Muscle of leg (tissue), 3 donors: ENCODE measurements at regions not wholly inside any gene's neighbourhood (a gene's known extent, or its start where the extent isn't known, plus 50 kb on each side); places are given as distances from the start of the nearest gene placed in this dataset.

Source experiments
- DNase-seq: peaks from one replicate; pipeline ENCODE4 v3.0.0; 2013
- H3K27ac ChIP-seq: one replicate; pipeline ENCODE4 v1.5.1; 2013; ENCODE audit warnings: mild to moderate bottlenecking, low read length, control low read depth
- H3K27me3 ChIP-seq: one replicate; pipeline ENCODE4 v1.6.1; 2013; ENCODE audit warnings: low read length; ENCODE audit not compliant: control insufficient read depth, insufficient read depth
- H3K36me3 ChIP-seq: one replicate; pipeline ENCODE4 v1.6.1; 2013; ENCODE audit warnings: low read length; ENCODE audit not compliant: control insufficient read depth, insufficient read depth
- H3K4me1 ChIP-seq: one replicate; pipeline ENCODE4 v1.6.1; 2013; ENCODE audit warnings: low read length; ENCODE audit not compliant: control insufficient read depth, insufficient read depth
- H3K4me3 ChIP-seq: one replicate; pipeline ENCODE4 v1.5.1; 2013; ENCODE audit warnings: low read length, control low read depth
- H3K9me3 ChIP-seq: replicated peaks from 2 replicates; pipeline ENCODE4 v1.6.1; 2013; ENCODE audit warnings: low read depth, low read length; ENCODE audit not compliant: control insufficient read depth
- WGBS: methylation state at CpG from one replicate; pipeline ENCODE4 v1.1.5; 2013; ENCODE audit warnings: missing lambda C conversion rate; ENCODE audit not compliant: insufficient coverage; 5-methylcytosine and 5-hydroxymethylcytosine counted together

DNA sequence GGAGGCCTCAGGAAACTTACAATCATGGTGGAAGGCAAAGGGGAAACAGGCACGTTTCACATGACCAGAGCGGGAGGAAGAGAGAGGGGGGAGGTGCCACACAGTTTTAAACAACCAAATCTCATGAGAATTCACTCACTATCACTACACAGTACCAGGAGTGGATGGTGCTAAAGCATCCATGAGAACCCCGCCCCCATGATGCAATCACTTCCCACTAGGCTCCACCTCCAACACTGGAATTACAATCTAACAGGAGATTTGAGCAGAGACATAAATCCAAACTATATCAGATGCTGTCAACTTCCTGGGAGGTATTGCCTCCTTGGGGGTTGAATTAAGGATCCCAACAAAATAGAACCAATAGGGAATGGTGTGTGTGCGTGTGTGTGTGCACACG, 407.1 kb downstream of the MED10 start:
- Histone ChIP-seq H3K27me3 (no peaks in the 10 kb centered on the region), H3K4me3 (no peak overlapping the region), H3K4me1 (no peaks in the 10 kb centered on the region), H3K36me3 (no peaks in the 10 kb centered on the region), H3K27ac (no peak overlapping the region), H3K9me3 (no peaks in the 10 kb centered on the region)
- DNase-seq = no peak
- WGBS = 96% methylated on average over 2 of the region's 5 CpGs

DNA sequence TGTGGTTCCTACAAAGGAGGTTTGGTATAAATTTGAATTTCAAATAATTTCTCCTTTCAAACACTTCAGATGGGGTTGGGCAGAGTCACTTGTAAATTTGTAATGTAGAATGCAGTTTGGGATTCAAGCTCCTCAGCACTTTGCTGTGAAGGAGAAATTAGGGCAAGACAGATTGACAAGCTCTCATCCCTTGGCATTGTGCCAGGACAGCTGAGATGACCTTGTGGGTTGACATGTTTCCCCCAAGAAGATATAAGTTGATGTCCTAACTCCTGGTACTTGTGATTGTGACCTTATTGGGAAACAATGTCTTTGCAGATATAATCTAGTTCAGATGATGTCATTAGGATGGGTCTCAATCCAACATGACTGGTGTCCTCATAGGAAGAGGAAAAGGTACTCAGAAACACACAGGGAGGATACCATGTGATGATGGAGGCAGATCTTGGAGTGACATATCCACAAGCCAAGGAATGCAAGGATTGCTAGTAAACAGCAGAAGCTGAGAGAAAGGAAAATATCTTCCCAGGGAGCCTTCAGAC, 408.3 kb downstream of the MED10 start:
- DNase-seq = no peak
- H3K27ac ChIP-seq = no peak overlapping the region
- H3K36me3 ChIP-seq = no peaks in the 10 kb centered on the region
- no peaks in the 10 kb centered on the region for H3K9me3 ChIP-seq
- H3K27me3 ChIP-seq = no peaks in the 10 kb centered on the region
- H3K4me3 ChIP-seq = no peak overlapping the region
- H3K4me1 ChIP-seq = no peaks in the 10 kb centered on the region

DNA sequence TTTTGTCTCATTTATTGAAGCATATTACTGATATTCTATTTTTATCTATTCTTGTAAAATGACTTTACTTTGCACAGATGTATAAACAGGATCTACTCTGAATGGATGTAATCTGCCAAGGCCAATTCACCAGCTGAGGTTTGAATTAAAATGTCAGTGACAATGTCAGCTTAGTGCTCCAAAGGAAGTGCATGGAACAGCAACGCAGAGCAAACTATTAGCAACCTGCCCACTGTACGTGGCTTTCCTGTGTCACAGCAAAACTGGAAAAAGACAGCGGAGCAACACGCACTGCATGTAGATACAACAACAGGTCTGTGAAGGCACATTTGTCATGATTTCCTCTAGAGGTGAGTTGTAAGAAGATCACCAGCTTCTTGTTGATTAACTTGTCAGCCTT, 409.4 kb downstream of the MED10 start:
- Histone ChIP-seq H3K27ac (no peak overlapping the region), H3K4me3 (no peak overlapping the region), H3K27me3 (no peaks in the 10 kb centered on the region), H3K36me3 (no peaks in the 10 kb centered on the region), H3K4me1 (no peaks in the 10 kb centered on the region), H3K9me3 (no peaks in the 10 kb centered on the region)
- no peak for DNase-seq
- WGBS = 69% methylated on average over 2 of the region's 4 CpGs

DNA sequence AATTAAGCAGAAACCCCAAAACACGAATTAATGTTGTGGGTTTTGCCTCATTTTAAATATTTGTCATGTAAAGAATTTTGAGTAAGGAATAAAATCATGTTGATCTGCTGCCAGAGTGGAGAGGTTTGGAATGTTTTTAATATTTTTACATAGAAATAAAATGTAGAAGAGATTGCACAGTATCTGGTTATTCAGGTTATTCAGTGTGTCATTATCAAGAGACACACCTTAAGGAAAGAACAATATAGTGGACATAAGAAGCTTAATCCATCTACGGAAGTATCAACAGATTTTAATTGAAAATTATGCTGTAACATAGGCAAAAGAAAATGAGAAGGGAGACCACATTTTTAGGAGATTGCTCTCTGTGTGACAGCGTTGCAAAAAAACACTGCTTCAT, 410.4 kb downstream of the MED10 start:
- no peak for DNase-seq
- Histone ChIP-seq H3K4me3 (no peak overlapping the region), H3K9me3 (no peaks in the 10 kb centered on the region), H3K27ac (no peak overlapping the region), H3K27me3 (no peaks in the 10 kb centered on the region), H3K36me3 (no peaks in the 10 kb centered on the region), H3K4me1 (no peaks in the 10 kb centered on the region)
- 60% methylated on average over 1 of the region's 3 CpGs for WGBS

DNA sequence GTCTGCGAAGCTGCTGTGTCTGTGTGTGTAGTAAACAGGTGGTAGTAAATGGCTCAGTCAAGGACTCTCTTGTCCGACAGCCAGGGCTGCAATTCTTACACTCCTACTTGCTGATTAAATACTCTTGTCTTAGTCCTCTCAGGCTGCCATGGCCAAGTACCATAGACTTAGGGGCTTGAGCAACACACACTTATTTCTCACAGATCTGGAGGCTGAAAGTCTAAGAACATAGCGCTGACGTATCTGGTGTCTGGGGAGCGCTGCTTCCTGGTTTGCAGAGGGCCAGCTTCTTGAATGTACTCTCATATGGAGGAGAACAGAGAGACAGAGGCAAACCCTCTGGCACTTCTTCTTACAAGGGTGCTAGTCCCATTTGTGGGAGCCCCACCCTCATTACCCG, 411.0 kb downstream of the MED10 start:
- no peak for DNase-seq
- no peaks in the 10 kb centered on the region for H3K36me3 ChIP-seq
- H3K27me3 ChIP-seq = no peaks in the 10 kb centered on the region
- H3K9me3 ChIP-seq = no peaks in the 10 kb centered on the region
- H3K27ac ChIP-seq = no peak overlapping the region
- no peaks in the 10 kb centered on the region for H3K4me1 ChIP-seq
- WGBS = 80% methylated on average over 1 of the region's 6 CpGs
- H3K4me3 ChIP-seq = no peak overlapping the region

DNA sequence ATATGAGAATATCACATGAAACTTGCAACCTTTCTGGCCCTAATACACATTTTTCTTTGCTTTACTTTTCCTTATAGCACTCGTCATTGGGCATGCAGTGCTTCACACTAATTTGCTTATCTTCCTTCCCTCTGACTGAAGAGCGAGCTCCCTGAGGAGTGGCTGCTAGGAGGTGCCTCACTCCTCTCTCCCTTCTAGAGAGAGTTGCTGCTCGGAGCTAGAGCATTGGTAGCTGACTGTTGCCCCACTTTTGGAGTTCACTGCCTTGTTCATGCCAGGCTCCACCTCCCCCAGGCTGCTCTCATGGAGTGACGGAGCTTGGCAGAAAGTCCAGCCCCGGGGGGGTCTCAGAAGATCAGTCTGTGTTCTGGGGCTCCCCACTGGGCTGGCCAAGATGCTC, 413.2 kb downstream of the MED10 start:
- H3K27me3 ChIP-seq = no peaks in the 10 kb centered on the region
- no peaks in the 10 kb centered on the region for H3K36me3 ChIP-seq
- DNase-seq = no peak
- H3K4me3 ChIP-seq = no peak overlapping the region
- no peaks in the 10 kb centered on the region for H3K9me3 ChIP-seq
- no peak overlapping the region for H3K27ac ChIP-seq
- WGBS = 48% methylated on average over 3 of the region's 5 CpGs
- no peaks in the 10 kb centered on the region for H3K4me1 ChIP-seq

DNA sequence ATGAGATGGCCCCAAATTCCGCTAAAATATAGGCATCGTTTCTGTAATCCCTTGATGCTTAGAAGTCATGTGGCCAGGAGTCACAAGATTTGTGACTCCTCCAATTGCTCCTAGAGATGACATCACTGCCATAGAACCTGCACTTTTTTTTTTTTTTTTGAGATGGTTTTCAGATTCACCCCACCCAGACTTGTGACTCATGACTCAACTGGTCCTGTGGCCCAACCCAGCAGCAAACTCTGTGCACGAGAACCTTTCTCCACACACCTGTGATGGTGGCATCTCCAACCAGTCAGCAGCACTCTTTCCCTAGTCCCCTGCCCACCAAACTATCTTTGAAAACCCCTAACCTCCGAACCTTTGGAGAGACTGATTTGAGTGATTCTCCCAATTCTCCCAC, 414.0 kb downstream of the MED10 start:
- no peak for DNase-seq
- no peaks in the 10 kb centered on the region for H3K36me3 ChIP-seq
- H3K4me3 ChIP-seq = no peak overlapping the region
- no peaks in the 10 kb centered on the region for H3K27me3 ChIP-seq
- H3K27ac ChIP-seq = no peak overlapping the region
- H3K9me3 ChIP-seq = no peaks in the 10 kb centered on the region
- 95% methylated on average over 3 of the region's 4 CpGs for WGBS
- H3K4me1 ChIP-seq = no peaks in the 10 kb centered on the region

DNA sequence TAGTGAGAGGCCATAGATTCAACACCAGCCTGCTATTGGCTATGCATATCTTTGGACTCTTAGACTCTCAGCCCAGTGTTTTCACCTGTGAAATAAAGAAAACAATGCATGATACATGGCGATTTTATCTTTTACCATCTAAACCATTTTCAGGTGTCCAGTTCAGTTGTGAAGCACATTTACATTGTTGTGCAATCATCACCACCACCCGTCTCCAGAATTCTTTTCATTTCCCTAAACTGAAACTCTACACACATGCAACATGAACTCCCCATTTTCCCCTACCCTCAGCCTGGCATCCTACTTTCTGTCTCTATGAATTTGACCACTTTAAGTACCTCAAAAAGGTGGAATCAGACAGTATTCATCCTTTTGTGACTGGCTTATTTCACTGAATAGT, 420.6 kb downstream of the MED10 start:
- WGBS = 85% methylated on average over 2 of the region's 2 CpGs
- no peaks in the 10 kb centered on the region for H3K36me3 ChIP-seq

DNA sequence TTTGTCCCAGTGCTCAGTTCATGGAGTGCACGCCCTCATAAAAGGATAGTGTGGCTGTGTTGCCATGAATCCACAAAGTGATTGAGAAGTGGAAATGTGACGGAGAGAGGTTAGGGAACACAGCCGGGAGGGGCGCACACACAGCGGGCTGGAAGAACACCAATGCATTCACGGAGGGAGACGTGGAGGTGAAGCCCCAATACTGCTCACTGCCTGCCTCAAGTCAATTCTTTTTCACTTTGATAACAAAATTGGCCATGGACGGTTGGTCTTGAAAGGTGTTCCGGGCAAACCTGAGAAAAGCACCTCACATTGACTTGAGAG, 424.1 kb downstream of the MED10 start:
- Histone ChIP-seq H3K36me3 (no peaks in the 10 kb centered on the region), H3K4me3 (no peak overlapping the region), H3K27me3 (no peaks in the 10 kb centered on the region), H3K27ac (no peak overlapping the region), H3K9me3 (no peaks in the 10 kb centered on the region), H3K4me1 (no peaks in the 10 kb centered on the region)
- DNase-seq = no peak
- 82% methylated on average over 8 of the region's 9 CpGs for whole genome bisulfite sequencing

More for the DNA sequence above, 420.6 kb downstream of the MED10 start:
- no peaks in the 10 kb centered on the region for H3K27me3 ChIP-seq
- no peak for DNase-seq
- H3K9me3 ChIP-seq = no peaks in the 10 kb centered on the region
- no peaks in the 10 kb centered on the region for H3K4me1 ChIP-seq
- no peak overlapping the region for H3K27ac ChIP-seq
- H3K4me3 ChIP-seq = no peak overlapping the region

DNA sequence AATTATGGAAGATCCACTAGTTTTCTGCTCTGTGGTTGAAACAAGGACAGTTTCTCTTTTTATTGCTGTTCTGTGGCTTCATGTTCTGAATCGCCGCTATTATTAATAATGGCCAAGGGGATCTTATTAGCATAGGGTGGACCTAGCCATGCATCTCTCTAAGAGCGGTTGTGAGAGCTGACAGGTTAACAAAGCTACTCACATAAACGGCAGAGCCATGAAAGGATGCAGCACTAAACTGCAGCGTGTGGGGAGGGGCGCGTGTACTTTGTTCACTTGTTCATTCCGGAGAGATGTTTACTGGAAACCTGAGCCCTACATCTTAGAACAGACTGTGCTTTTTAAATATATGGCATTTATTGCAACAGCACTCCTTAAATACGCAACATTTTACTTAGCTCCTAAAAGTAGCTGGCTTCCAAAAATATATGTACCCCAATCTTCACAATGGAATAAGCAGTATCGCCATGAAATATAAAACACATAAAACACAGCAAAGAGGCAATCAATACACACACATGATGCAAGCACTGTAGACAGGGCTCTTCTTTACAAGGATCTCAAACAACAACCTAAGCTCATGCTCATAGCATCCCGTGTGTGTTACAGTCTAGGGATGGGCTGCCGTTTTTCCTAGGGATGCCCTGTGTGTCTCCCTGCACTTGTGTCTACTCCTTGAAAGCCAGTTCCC, 424.6 kb downstream of the MED10 start:
- 90% methylated on average over 5 of the region's 12 CpGs for WGBS
- H3K36me3 ChIP-seq = no peaks in the 10 kb centered on the region
- no peaks in the 10 kb centered on the region for H3K9me3 ChIP-seq
- no peak for DNase-seq
- no peak overlapping the region for H3K27ac ChIP-seq
- H3K27me3 ChIP-seq = no peaks in the 10 kb centered on the region
- H3K4me3 ChIP-seq = no peak overlapping the region
- no peaks in the 10 kb centered on the region for H3K4me1 ChIP-seq

DNA sequence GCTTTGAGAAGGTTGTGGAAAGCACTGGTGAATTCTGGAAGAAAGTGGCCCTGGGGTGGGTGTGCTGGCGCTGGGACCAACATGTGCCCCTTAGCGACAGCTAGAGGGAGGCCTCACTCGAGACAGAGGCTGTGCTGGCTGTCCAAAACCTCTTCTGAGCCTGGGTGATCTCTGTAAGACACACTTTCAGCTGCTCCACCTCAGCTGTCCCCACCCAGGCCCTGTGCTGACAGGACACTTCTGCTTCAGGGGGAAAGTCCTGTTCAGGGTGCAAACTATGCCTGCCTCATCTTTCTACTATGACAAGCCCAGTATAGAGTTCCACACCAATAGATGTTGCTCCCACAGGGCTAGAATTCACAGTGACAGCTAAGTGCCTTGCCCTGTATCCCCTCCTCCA, 426.4 kb downstream of the MED10 start:
- 50% methylated on average over 3 of the region's 3 CpGs for WGBS
- H3K36me3 ChIP-seq = no peaks in the 10 kb centered on the region
- no peak for DNase-seq
- no peak overlapping the region for H3K4me3 ChIP-seq
- no peaks in the 10 kb centered on the region for H3K27me3 ChIP-seq
- no peaks in the 10 kb centered on the region for H3K9me3 ChIP-seq
- H3K4me1 ChIP-seq = no peaks in the 10 kb centered on the region
- H3K27ac ChIP-seq = no peak overlapping the region
